HG02840 (cell line): ENCODE measurements at regions not wholly inside any gene's neighbourhood (a gene's known extent, or its start where the extent isn't known, plus 50 kb on each side); places are given as distances from the start of the nearest gene placed in this dataset.

Experiments
- ATAC-seq: cut with Tn5 transposase; IDR thresholded peaks from one replicate; pipeline ENCODE4 v1.9.1; 2021; ENCODE audit warnings: mild to moderate bottlenecking, moderate library complexity, moderate number of reproducible peaks; ENCODE audit not compliant: unreplicated experiment, low FRiP score

DNA sequence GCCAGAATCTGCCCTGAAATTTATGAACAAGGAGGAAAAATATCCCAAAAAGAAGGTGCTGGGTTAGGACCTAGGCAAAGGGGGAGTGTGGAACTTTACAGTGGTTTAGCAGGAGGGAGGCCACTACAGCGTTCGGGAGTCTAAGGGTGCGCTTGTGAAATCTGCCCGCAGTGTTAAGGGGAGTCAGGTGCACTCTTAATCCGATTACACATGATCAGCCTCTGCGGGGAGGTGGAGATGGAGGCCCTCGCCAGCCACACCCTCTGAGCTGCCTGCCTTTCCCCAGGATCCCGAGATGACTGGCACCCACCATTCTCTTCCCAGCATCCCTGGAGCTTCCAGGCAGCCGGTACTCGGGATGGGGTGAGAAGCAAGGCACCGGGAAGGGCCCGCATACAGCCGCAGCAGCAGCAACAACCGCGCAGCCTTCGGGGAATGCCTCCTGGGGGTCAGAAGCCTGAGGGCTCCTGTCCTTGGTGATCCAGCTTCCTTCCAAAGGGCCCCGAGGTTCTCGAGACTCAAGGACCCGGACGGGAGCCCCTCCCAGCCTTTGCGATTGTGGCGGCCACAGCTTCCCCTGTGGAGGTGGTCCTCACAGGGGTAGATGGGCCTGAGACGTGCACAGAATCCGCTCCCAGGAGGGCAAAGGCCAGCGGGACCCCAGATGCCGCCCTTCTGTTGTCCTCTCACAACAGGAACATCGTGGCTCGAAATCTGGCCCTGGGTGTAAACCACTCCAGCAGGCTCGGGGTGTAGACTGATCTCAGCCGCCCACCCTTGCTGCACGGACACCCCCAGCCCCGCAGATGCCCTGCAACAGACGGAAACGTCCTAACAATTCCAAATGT, 57.3 kb upstream of the CST7 start:
- ATAC-seq: no peak

DNA sequence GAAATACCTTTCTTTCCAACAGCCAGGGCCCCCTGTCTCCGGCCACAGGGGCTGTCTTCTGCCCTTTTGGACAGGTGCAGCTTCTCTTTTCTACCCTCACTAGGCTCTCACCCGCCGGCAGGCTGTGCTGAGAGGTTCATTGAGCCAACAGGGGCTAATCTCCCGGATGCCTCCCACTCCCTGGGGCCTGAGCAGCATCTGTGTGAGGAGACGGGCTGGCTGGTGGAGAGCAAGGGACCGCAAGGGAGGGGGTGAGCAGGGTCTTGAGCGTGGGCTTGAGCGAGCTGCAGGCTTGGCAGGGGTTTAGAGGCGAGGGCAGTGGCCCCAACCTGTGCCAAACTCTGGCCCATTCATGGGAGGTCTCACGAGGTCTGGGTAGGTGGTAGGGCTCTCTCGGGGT, 56.5 kb upstream of the CST7 start:
- no peak for ATAC-seq

DNA sequence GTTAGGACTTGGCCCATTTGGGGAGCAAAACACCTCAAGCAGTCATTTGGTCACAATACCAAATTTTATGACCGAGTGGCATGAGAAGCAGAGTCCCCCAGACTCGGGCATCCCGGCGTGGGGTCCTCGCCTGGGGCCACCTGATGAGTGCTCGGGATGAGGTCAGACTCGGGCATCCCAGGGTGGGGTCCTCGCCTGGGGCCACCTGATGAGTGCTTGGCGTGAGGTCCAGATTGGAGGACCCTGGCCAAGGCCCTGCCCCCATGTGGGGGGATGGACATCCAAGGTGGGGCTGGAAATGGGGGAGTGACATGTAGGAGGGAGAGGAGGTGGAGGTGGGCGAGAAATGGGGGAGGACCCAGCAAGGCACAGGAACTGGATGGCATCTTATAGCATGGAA, 56.1 kb upstream of the CST7 start:
- no peak for ATAC-seq

DNA sequence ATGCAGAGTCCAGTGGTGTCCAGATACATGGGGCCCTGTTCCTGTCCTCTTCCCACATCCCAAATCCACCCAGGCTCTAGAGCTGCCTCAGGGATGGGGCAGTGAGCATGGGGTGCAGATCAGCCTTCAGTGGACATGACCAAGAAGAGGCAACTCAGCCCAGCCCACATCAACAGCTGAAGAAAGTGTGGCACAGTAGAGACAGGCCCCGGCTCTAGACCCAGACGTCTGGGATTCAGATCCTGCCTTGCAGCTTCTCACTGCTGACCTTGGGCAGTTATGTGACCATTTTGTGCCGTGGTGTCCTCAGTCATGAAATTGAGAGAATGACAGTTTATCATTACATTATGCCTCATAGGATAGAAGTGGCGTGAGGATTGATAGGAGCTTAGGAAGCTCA, 54.6 kb upstream of the CST7 start:
- no peak for ATAC-seq

DNA sequence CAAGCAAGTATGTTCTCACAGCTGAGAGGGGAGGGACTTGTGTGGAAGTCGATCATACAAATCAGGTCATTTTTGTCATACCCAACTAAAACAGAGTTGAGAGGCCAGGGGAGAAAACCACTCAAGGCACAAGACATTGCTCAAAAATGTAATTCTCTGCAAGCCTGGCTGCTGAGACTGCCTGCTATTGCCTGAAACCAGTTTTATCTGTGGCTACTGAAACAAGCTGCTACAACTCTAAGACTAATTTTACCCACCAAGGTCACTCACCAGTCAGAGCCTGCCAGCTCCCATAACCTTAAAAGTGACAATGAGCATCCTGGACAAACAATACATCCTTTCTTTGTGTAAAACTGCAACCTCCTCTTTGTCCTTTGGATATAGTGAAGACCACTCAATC, 54.1 kb upstream of the CST7 start:
- ATAC-seq: no peak

DNA sequence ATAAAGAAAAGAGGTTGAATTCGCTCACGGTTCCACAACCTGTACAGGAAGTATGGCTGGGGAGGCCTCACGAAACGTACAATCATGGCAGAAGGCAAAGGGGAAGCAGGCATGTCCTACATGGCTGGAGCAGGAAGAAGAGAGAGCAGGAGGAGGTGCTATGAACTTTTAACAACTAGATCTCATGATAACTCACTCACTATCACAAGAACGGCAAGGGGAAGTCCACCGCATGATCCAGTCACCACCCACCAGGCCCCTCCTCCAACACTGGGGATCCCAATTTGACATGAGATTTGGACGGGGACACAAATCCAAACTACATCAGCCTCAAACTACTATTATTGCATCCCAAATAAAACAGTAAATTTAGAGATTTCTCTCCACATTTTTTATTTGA, 53.6 kb upstream of the CST7 start:
- ATAC-seq: no peak

DNA sequence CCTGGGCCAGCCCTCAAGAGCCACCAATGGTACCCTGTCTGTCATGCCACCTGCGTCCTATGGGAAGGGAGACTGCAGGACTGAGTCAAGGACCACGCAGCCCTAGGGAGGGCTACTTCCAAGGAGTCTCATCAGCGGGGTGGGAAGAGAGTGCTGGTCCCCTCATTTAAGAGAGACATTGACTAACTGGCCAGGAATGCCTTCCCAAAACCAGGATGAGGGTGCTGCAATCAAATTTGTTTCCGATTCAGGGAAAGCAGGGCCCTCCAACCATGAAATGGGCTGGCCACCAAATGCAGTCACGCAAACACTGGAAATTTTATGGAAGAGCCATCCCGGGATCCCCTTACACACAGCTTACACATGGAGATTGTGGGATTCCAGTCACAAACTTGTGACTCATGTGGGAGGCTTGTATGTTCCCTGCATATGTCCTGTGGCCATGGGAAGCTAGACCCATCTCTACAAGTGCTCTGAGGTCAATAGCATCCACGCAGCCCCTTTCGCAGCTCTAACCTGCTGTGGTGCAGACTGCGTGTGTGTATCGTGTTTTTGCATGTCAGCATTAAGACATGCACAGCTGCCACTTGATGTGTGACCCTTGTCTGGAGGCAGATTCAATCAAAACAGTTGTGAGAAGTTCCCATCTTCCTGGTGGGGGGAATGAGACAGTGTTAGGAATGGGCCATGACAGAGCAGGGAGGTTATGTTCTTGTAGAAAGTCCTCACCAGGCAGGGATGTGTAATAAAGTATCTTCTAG, 53.0 kb upstream of the CST7 start:
- no peak for ATAC-seq

DNA sequence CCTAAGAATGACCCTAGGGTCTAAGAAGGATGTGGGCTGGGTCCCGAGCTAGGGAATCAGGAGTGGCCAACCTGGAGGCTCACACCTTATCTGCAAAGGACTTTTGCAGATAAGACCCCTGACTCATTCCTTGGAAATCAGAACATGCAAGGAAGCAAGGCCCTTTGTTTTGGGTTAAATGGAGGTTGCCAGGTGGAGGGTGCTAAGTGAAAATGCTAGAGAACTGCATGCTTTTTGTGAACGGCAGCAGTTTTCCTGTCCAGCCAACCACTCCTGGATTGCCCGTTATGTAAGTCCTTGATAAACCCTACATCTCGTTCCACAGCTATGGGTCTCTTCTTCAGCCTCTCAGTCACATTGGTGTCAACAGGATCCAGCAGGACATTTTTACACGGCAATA, 52.1 kb upstream of the CST7 start:
- no peak for ATAC-seq

DNA sequence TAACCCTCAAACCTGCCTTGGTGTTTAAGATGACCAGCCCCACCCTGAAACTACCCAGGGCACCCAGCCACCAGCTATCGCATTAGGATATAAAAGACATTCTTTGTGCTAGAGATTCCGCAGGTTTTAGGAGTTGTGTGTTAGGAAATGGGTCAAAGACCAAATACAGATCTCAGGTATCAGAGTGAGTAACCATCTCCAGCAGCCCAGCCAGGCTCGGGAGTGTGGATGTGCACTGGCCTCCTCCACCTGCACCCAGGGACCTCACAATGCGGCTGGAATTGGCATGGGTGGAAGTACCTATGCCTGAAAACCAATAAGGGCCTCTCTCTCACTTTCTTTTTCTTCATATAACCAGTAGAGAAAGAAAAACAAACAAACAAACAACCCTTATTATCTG, 51.1 kb upstream of the CST7 start:
- no peak for ATAC-seq

DNA sequence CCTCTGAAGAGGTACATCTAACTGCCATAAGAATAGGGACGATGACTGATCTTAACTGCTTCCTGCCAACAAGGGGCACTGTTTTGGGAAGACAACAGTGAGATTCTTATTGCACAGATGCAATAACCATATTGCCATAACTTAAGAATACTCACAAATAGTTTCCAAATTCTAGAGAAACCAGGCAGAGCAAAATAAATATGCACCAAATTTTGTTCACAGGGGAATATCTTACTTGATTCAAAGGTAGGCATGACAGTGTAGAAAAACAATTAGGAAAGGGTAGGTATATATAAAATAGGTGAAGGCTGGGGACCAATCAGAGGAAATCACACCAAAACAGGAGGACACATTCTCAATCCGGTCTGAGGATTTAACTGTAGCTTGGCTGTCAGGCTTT, 49.9 kb upstream of the CST7 start:
- ATAC-seq: no peak
